Gastrocnemius medialis (tissue), 4 donors: ENCODE measurements at regions not wholly inside any gene's neighbourhood (a gene's known extent, or its start where the extent isn't known, plus 50 kb on each side); places are given as distances from the start of the nearest gene placed in this dataset.

Source experiments
- ATAC-seq, 2 donors: fragments of 150-250 bp; one replicate each; pipeline ENCODE4 v1.9.1; 2016
- DNase-seq, 2 donors: peaks; one replicate each; pipeline ENCODE4 v3.0.0-alpha.2; 2019
- H3K27ac ChIP-seq, 4 donors: fragments of 200-600 bp; sonication (generic); 1 replicate in 1 of 4; 2 replicates in 3 of 4; pipeline ENCODE4 v1.5.1; 2016 to 2018; ENCODE audit warnings: mild to moderate bottlenecking in 2 of 4, moderate library complexity in 1 of 4
- H3K27me3 ChIP-seq, 3 donors: fragments of 200-600 bp; sonication (generic) in 2 of 3; 1 replicate in 1 of 3; 2 replicates in 2 of 3; pipeline versions ENCODE4 v1.5.1 to v1.6.0; 2016 to 2019; ENCODE audit warnings: mild to moderate bottlenecking in 1 of 3, moderate library complexity in 1 of 3
- H3K36me3 ChIP-seq, 2 donors: fragments of 200-600 bp; sonication (generic) in 1 of 2; one replicate each; pipeline ENCODE4 v1.5.1; 2017 to 2018
- H3K4me1 ChIP-seq, 2 donors: fragments of 200-600 bp; sonication (generic) in 1 of 2; one replicate each; pipeline ENCODE4 v1.5.1; 2016 to 2017; ENCODE audit warnings: mild to moderate bottlenecking in 2 of 2
- H3K4me3 ChIP-seq, 4 donors: fragments of 200-600 bp; sonication (generic) in 3 of 4; 1 replicate in 1 of 4; 2 replicates in 3 of 4; pipeline ENCODE4 v1.5.1; 2016 to 2019; ENCODE audit warnings: mild to moderate bottlenecking in 2 of 4
- H3K9me3 ChIP-seq, 3 donors: fragments of 200-600 bp; sonication (generic) in 2 of 3; 1 replicate in 1 of 3; 2 replicates in 2 of 3; pipeline ENCODE4 v1.5.1; 2016 to 2019
- POLR2A ChIP-seq, 2 donors: fragments of 450-650 bp; IDR thresholded peaks; one replicate each; pipeline ENCODE4 v1.6.1; 2017; ENCODE audit warnings: antibody characterized with exemption in 2 of 2, mild to moderate bottlenecking in 2 of 2, moderate library complexity in 2 of 2
- in situ Hi-C, 4 donors: fragments of 200-750 bp; cut with MboI; loops; one replicate each; pipeline versions ENCODE4 v1.15.0 to v1.8.0; 2017; ENCODE audit warnings: low sequenced_read_pairs in 4 of 4
- intact Hi-C: fragments of 100-400 bp; cut with DNase I; formaldehyde crosslinking; loops from one replicate; pipeline ENCODE4 v1.15.1; 2023; ENCODE audit warnings: low total_unique reads
- TF ChIP-seq, protein P1 (sequence below), 5 experiments: fragments of 450-650 bp in 3 of 5; fragments of 200-600 bp in 2 of 5; sonication (generic) in 2 of 5; IDR thresholded peaks in 4 of 5; conservative IDR thresholded peaks in 1 of 5; 1 replicate in 4 of 5; 2 replicates in 1 of 5; pipeline ENCODE4 v1.5.1; 2016 to 2019; ENCODE audit warnings: antibody characterized with exemption in 5 of 5, mild to moderate bottlenecking in 3 of 5, moderate library complexity in 3 of 5

DNA sequence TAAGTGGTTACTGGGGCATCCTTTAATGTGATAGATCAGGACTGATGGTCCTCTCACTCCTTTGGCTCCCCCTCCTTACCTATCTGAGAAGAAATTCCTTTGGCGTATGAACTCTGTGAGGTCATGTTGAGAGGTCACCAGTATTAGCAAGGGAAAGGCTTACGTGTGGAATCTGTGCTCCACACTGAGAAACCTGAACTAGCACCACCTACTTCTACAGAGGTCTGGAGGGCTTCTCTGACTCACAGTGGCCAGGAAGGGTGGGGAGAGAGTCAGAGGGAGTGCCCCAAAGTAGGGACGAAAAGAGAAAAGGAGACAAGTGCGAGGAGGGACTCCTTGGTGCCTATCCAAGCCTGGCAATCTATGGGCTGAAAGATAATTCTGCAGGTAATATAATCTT is 348.6 kb downstream of the TNS1 start:
- Histone ChIP-seq H3K36me3 (no peaks in the 10 kb centered on the region), H3K4me3 (no peak overlapping the region), H3K27me3 (no peaks in the 10 kb centered on the region), H3K4me1 (peaks cover 5 to 7% of the 10 kb centered on the region in 2 donors), H3K27ac (no peak overlapping the region), H3K9me3 (no peaks in the 10 kb centered on the region)
- no peak for TF ChIP-seq POLR2A (IDR thresholded peaks at IDR 0.05)
- TF ChIP-seq, protein P1, sequence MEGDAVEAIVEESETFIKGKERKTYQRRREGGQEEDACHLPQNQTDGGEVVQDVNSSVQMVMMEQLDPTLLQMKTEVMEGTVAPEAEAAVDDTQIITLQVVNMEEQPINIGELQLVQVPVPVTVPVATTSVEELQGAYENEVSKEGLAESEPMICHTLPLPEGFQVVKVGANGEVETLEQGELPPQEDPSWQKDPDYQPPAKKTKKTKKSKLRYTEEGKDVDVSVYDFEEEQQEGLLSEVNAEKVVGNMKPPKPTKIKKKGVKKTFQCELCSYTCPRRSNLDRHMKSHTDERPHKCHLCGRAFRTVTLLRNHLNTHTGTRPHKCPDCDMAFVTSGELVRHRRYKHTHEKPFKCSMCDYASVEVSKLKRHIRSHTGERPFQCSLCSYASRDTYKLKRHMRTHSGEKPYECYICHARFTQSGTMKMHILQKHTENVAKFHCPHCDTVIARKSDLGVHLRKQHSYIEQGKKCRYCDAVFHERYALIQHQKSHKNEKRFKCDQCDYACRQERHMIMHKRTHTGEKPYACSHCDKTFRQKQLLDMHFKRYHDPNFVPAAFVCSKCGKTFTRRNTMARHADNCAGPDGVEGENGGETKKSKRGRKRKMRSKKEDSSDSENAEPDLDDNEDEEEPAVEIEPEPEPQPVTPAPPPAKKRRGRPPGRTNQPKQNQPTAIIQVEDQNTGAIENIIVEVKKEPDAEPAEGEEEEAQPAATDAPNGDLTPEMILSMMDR (IDR thresholded peaks at IDR 0.05 in 4 of 5, conservative IDR thresholded peaks at IDR 0.05 in 1 of 5), result no peak
- ATAC-seq (no peak), DNase-seq (no peak)
- in situ Hi-C loops, result no loop called here
- intact Hi-C loops, result no loop called here

DNA sequence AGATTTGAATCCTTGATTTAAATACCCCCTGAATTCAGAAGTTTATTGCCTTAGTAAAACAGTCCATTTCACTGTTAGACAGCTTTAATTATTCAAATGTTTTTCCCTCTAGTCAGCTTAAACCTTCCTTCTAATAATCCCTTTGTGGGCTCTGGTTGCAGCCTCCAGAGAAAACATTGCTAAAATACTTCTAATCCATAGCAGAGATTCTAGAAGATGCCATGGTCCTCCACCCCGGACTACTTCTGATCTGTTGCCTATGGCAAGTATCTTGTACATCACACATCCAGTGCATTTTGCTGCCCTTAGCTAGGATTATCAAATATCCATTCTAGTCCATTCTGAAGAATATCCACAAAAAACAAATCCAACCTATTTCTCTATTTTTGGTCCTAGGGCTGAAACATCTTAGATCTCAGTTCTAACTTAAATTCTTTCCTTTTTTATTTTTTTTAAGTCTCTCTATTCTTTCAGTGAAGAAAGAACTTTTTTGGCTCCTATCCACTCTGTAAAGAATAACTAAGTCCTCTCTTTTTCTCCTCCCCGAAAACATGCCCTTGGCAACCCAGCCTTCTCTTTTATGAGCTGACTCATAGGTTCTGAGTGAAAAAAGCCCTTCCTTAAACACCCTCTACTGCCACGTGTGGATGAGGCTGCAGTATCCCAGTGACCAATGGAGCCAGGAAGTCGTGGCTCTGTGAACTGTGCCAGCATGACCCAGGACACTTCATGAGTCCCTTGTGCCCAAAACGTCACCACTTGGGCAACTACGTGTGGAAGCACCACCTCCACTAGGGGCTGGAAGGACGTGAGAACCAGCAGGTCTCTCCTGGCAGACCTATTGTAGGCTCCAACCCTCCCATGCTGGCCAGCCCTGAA is 349.8 kb downstream of the TNS1 start:
- TF ChIP-seq, protein P1 (IDR thresholded peaks at IDR 0.05 in 4 of 5, conservative IDR thresholded peaks at IDR 0.05 in 1 of 5), result no peak
- TF ChIP-seq POLR2A (IDR thresholded peaks at IDR 0.05), result no peak
- peaks cover 5 to 7% of the 10 kb centered on the region in 2 donors for H3K4me1 ChIP-seq
- H3K4me3 ChIP-seq, result no peak overlapping the region
- DNase-seq (peak; percentile 32 to 74), ATAC-seq (peak; percentile 73 to 76)
- intact Hi-C loops (no loop called here), in situ Hi-C loops (no loop called here)
- H3K27ac ChIP-seq, result peak overlapping the region; percentile 8 to 23 (median 21)
- H3K27me3 ChIP-seq, result no peaks in the 10 kb centered on the region
- H3K36me3 ChIP-seq, result no peaks in the 10 kb centered on the region
- H3K9me3 ChIP-seq, result no peaks in the 10 kb centered on the region

DNA sequence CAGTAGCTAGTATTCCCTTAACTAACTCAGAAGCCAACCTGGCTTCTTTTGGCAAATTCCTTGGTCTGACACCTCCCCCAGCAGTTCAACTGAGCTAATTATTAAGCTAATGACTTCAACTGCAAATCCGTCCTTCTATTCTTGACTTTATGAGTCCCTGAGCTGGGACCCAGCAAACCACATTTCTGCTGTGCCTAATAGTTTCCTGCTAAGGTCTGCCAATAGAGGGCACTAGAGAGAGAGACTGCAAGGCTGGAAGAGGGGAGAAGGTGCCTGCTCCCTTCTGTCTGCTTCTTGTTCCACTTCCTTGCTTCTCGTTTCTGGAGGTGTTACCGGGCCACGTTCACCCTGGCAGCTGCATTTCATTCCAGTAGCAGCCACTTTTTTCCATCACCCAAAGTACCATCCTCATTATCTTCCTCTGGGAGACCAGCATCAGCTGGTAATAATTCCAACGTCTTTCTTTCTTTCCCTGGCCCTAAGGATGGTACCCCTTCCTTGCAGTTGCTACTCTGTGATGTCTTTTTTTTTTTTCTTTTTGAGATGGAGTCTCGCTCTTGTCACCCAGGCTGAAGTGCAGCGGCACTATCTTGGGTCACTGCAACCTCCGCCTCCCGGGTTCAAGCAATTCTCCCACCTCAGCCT is 352.0 kb downstream of the TNS1 start:
- intact Hi-C loops (loop anchor here (1.0 to 2.0 kb wide), 2 partner anchors 62 to 104 kb away; no protein-coding TSS in a partner anchor), in situ Hi-C loops (no loop called here)
- peak; percentile 55 to 77 for ATAC-seq
- H3K36me3 ChIP-seq, result no peaks in the 10 kb centered on the region
- peak in 1 of 2 donors; percentile 21 for DNase-seq
- H3K27ac ChIP-seq, result no peak overlapping the region
- no peak overlapping the region for H3K4me3 ChIP-seq
- no peaks in the 10 kb centered on the region for H3K9me3 ChIP-seq
- H3K4me1 ChIP-seq, result peaks cover 5 to 6% of the 10 kb centered on the region in 2 donors
- H3K27me3 ChIP-seq, result no peaks in the 10 kb centered on the region
- no peak for TF ChIP-seq POLR2A (IDR thresholded peaks at IDR 0.05)
- TF ChIP-seq, protein P1 (IDR thresholded peaks at IDR 0.05 in 4 of 5, conservative IDR thresholded peaks at IDR 0.05 in 1 of 5), result peak; percentile 8 to 74 (median 53)

DNA sequence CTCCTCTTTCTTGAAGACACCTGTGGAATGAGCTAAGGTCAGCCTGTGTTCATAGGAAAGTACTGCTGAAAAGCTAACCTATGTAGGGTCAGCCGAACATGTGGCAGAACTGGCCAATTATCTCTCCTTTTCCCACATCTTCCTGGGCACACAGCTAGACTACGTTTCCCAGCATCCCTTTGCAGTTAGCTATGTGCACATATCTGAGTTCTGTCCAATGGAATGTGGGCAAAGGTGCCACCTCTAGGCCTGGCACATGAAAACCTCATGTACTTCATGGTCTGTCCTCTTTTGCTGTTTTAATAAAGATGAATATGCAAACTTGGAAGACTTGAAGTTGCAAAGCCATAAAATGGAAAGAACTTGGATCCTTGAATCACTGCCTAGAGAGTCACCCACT is 352.6 kb downstream of the TNS1 start:
- Histone ChIP-seq H3K27ac (no peak overlapping the region), H3K9me3 (no peaks in the 10 kb centered on the region), H3K4me1 (peaks cover 0 to 5% of the 10 kb centered on the region in 2 donors), H3K27me3 (no peaks in the 10 kb centered on the region), H3K36me3 (no peaks in the 10 kb centered on the region), H3K4me3 (no peak overlapping the region)
- no peak for TF ChIP-seq POLR2A (IDR thresholded peaks at IDR 0.05)
- TF ChIP-seq, protein P1 (IDR thresholded peaks at IDR 0.05 in 4 of 5, conservative IDR thresholded peaks at IDR 0.05 in 1 of 5), result no peak
- in situ Hi-C loops, result no loop called here
- ATAC-seq (no peak), DNase-seq (no peak)
- intact Hi-C loops, result loop anchor here (1.0 to 2.0 kb wide), 2 partner anchors 63 to 105 kb away; no protein-coding TSS in a partner anchor
